GM12878 (cell line): ENCODE measurements at regions not wholly inside any gene's neighbourhood (a gene's known extent, or its start where the extent isn't known, plus 50 kb on each side); places are given as distances from the start of the nearest gene placed in this dataset.

Experiments
- BHLHE40 ChIP-seq, 2 experiments: fragments of 450-650 bp in 1 of 2; IDR thresholded peaks; 2 replicates each; pipeline ENCODE4 v1.6.1; 2011 to 2017; ENCODE audit warnings: low read depth in 2 of 2, borderline replicate concordance in 1 of 2, improper control_type of control experiment in 1 of 2, low read length in 1 of 2, mild to moderate bottlenecking in 1 of 2
- CREB1 ChIP-seq: IDR thresholded peaks from 2 replicates; pipeline ENCODE4 v1.6.1; 2012; ENCODE audit warnings: low read depth, mild to moderate bottlenecking, inconsistent platforms
- CTCF ChIP-seq, 3 experiments: IDR thresholded peaks in 2 of 3; conservative IDR thresholded peaks in 1 of 3; 2 replicates each; pipeline ENCODE4 v1.5.1; 2011; ENCODE audit warnings: low read depth in 3 of 3, low read length in 3 of 3, mild to moderate bottlenecking in 3 of 3, control low read depth in 2 of 3, moderate library complexity in 2 of 3, inconsistent platforms in 1 of 3, mixed read lengths in 1 of 3; ENCODE audit not compliant: control insufficient read depth in 2 of 3, insufficient read depth in 1 of 3; ENCODE audit errors: extremely low read depth in 1 of 3
- GABPA ChIP-seq: IDR thresholded peaks from 2 replicates; pipeline ENCODE4 v1.6.1; 2014; ENCODE audit warnings: antibody characterized with exemption, low read depth, mild to moderate bottlenecking, inconsistent platforms
- MTA3 ChIP-seq: IDR thresholded peaks from 2 replicates; pipeline ENCODE4 v1.6.1; 2012; ENCODE audit warnings: low read length, inconsistent platforms, borderline replicate concordance
- RAD21 ChIP-seq: IDR thresholded peaks from 2 replicates; pipeline ENCODE4 v1.6.1; 2011; ENCODE audit warnings: mild to moderate bottlenecking, low read depth, low read length, moderate library complexity; ENCODE audit not compliant: insufficient read depth
- RBBP5 ChIP-seq: fragments of 200-600 bp; sonication (generic); conservative IDR thresholded peaks from 2 replicates; pipeline ENCODE4 v1.6.1; 2016
- RELB ChIP-seq: fragments of 450-650 bp; IDR thresholded peaks from 2 replicates; pipeline ENCODE4 v1.6.1; 2017; ENCODE audit warnings: low read depth, mild to moderate bottlenecking, moderate library complexity
- SPI1 ChIP-seq: IDR thresholded peaks from 2 replicates; pipeline ENCODE4 v1.6.1; 2011; ENCODE audit warnings: low read depth, mild to moderate bottlenecking, low read length, moderate library complexity, borderline replicate concordance; ENCODE audit not compliant: insufficient read depth
- TAF1 ChIP-seq: IDR thresholded peaks from 2 replicates; pipeline ENCODE4 v1.6.1; 2011; ENCODE audit warnings: mild to moderate bottlenecking, low read depth, low read length, borderline replicate concordance
- ZBED1 ChIP-seq: IDR thresholded peaks from 2 replicates; pipeline ENCODE4 v1.6.1; 2016; ENCODE audit warnings: borderline replicate concordance

- TF ChIP-seq CTCF (IDR thresholded peaks at IDR 0.05 in 2 of 3, conservative IDR thresholded peaks at IDR 0.05 in 1 of 3; ENCODE audit: control insufficient read depth in 2 of 3, extremely low read depth in 1 of 3, insufficient read depth in 1 of 3, low read depth in 3 of 3, low read length in 3 of 3) (no peak), SPI1 (no peak), BHLHE40 (IDR thresholded peaks at IDR 0.05; ENCODE audit: borderline replicate concordance in 1 of 2, low read depth in 2 of 2, low read length in 1 of 2) (no peak), CREB1 (no peak), RAD21 (no peak), RBBP5 (no peak), ZBED1 (no peak), TAF1 (no peak), MTA3 (no peak), RELB (no peak), GABPA (no peak)
Measured at GRCh38 chr9:2963307-2963706, 119.4 kb upstream of the PUM3 start.
